IMR-90 (cell line): ENCODE measurements at regions not wholly inside any gene's neighbourhood (a gene's known extent, or its start where the extent isn't known, plus 50 kb on each side); places are given as distances from the start of the nearest gene placed in this dataset.

Source experiments
- ATAC-seq: fragments of 200-7000 bp; cut with Tn5 transposase; 2 replicates; pipeline ENCODE4 v1.9.1; 2020; ENCODE audit warnings: low read depth, mild to moderate bottlenecking, moderate library complexity
- BruUV-seq: library from RNA; stranded (reverse); fragments of 400-500 nt; replicated peaks from 2 replicates; lab custom pipeline; 2021; lab: Mats Ljungman, UMichigan
- CTCF ChIA-PET: fragments of 300-600 bp; formaldehyde crosslinking; extraction: SDS; loops from one replicate; lab custom pipeline; 2021; ENCODE audit warnings: antibody characterized with exemption; lab: Yijun Ruan, JAX
- POLR2A ChIA-PET: fragments of 300-600 bp; sonication (Branson Sonifier 250); formaldehyde crosslinking; loops from one replicate; lab custom pipeline; 2022; ENCODE audit warnings: antibody characterized with exemption; ENCODE audit not compliant: unreplicated experiment; lab: Charles Lee
- DNase-seq: peaks from one replicate; pipeline ENCODE4 v3.0.0; 2013
- H2AFZ ChIP-seq: replicated peaks from 2 replicates; pipeline ENCODE3; 2013; ENCODE audit warnings: low read length, mild to moderate bottlenecking; ENCODE audit not compliant: poor library complexity
- H2AK5ac ChIP-seq: 2 replicates; pipeline ENCODE4 v1.6.1; 2013; ENCODE audit warnings: low read depth, low read length, inconsistent platforms
- H2AK9ac ChIP-seq: replicated peaks from 2 replicates; pipeline ENCODE3; 2013; ENCODE audit warnings: mild to moderate bottlenecking, low read depth, low read length, moderate library complexity; ENCODE audit not compliant: poor library complexity
- H2BK120ac ChIP-seq: 2 replicates; pipeline ENCODE4 v1.6.1; 2013; ENCODE audit warnings: low read depth, low read length, inconsistent platforms
- H2BK15ac ChIP-seq: 3 replicates; pipeline ENCODE4 v1.6.1; 2013; ENCODE audit warnings: low read depth, low read length, inconsistent platforms
- H2BK20ac ChIP-seq: 2 replicates; pipeline ENCODE4 v1.6.1; 2013; ENCODE audit warnings: low read depth, mild to moderate bottlenecking, inconsistent platforms, low read length, moderate library complexity
- H2BK5ac ChIP-seq: 2 replicates; pipeline ENCODE4 v1.6.1; 2013; ENCODE audit warnings: mild to moderate bottlenecking, low read depth, low read length, inconsistent platforms; ENCODE audit not compliant: poor library complexity, severe bottlenecking
- H3K14ac ChIP-seq: replicated peaks from 2 replicates; pipeline ENCODE4 v1.6.1; 2013; ENCODE audit warnings: low read depth, low read length, inconsistent platforms
- H3K18ac ChIP-seq: 2 replicates; pipeline ENCODE4 v1.6.1; 2013; ENCODE audit warnings: low read depth, low read length, control low read depth
- H3K23ac ChIP-seq: 2 replicates; pipeline ENCODE4 v1.6.1; 2013; ENCODE audit warnings: low read depth, low read length, inconsistent platforms
- H3K27ac ChIP-seq: 2 replicates; pipeline ENCODE4 v1.5.1; 2013; ENCODE audit warnings: mild to moderate bottlenecking, control low read depth, low read length; ENCODE audit not compliant: insufficient read depth
- H3K27me3 ChIP-seq: 2 replicates; pipeline ENCODE4 v1.6.1; 2013; ENCODE audit warnings: low read length; ENCODE audit not compliant: control insufficient read depth, insufficient read depth
- H3K36me3 ChIP-seq: 2 replicates; pipeline ENCODE4 v1.6.1; 2013; ENCODE audit warnings: low read length, mixed read lengths; ENCODE audit not compliant: control insufficient read depth, insufficient read depth
- H3K4ac ChIP-seq: 2 replicates; pipeline ENCODE4 v1.6.1; 2013; ENCODE audit warnings: low read depth, low read length, inconsistent platforms
- H3K4me1 ChIP-seq: 2 replicates; pipeline ENCODE4 v1.6.1; 2013; ENCODE audit warnings: low read length, mixed read lengths; ENCODE audit not compliant: control insufficient read depth, insufficient read depth
- H3K4me2 ChIP-seq: 2 replicates; pipeline ENCODE4 v1.6.1; 2013; ENCODE audit warnings: low read depth, mild to moderate bottlenecking, control low read depth, low read length, moderate library complexity
- H3K4me3 ChIP-seq: 2 replicates; pipeline ENCODE4 v1.5.1; 2013; ENCODE audit warnings: low read depth, mild to moderate bottlenecking, control low read depth, low read length, moderate library complexity; ENCODE audit not compliant: insufficient read depth
- H3K56ac ChIP-seq: 2 replicates; pipeline ENCODE4 v1.6.1; 2013; ENCODE audit warnings: low read length, inconsistent platforms; ENCODE audit not compliant: insufficient read depth; ENCODE audit errors: extremely low read depth
- H3K79me1 ChIP-seq, 2 experiments: 2 replicates each; pipeline ENCODE4 v1.6.1; 2013; ENCODE audit warnings: low read length in 2 of 2, inconsistent platforms in 1 of 2, low read depth in 1 of 2
- H3K9ac ChIP-seq: 2 replicates; pipeline ENCODE4 v1.6.1; 2013; ENCODE audit warnings: low read depth, low read length, control low read depth
- H3K9me1 ChIP-seq: 2 replicates; pipeline ENCODE4 v1.6.1; 2013; ENCODE audit warnings: low read length, inconsistent platforms; ENCODE audit not compliant: insufficient read depth
- H3K9me3 ChIP-seq: 2 replicates; pipeline ENCODE4 v1.6.1; 2013; ENCODE audit warnings: low read length; ENCODE audit not compliant: control insufficient read depth, insufficient read depth
- H4K20me1 ChIP-seq: 2 replicates; pipeline ENCODE4 v1.6.1; 2013; ENCODE audit warnings: low read length, inconsistent platforms; ENCODE audit not compliant: insufficient read depth
- H4K5ac ChIP-seq: 2 replicates; pipeline ENCODE4 v1.6.1; 2013; ENCODE audit warnings: mild to moderate bottlenecking, low read depth, low read length, control low read depth
- H4K8ac ChIP-seq, 2 experiments: 2 replicates each; pipeline ENCODE4 v1.6.1; 2013; ENCODE audit warnings: low read depth in 2 of 2, low read length in 2 of 2, control low read depth in 1 of 2, inconsistent platforms in 1 of 2
- H4K91ac ChIP-seq: 2 replicates; pipeline ENCODE4 v1.6.1; 2013; ENCODE audit warnings: low read depth, low read length, inconsistent platforms; ENCODE audit not compliant: insufficient read depth
- CHD1 ChIP-seq: IDR thresholded peaks from 2 replicates; pipeline ENCODE4 v1.6.1; 2012; ENCODE audit warnings: low read depth, low read length, improper control_type of control experiment
- MAFK ChIP-seq: IDR thresholded peaks from 2 replicates; pipeline ENCODE4 v1.6.1; 2012; ENCODE audit warnings: low read depth, low read length, improper control_type of control experiment
- NFE2L2 ChIP-seq: fragments of 150-350 bp; IDR thresholded peaks from 2 replicates; pipeline ENCODE4 v1.6.1; 2016; ENCODE audit warnings: low read depth, mild to moderate bottlenecking, low read length
- RFX5 ChIP-seq: IDR thresholded peaks from 2 replicates; pipeline ENCODE4 v1.8.0; 2012; ENCODE audit warnings: low read depth, mild to moderate bottlenecking, low read length, moderate library complexity
- WGBS, 2 experiments: methylation state at CpG; one replicate each; pipeline versions ENCODE4 v1.1.5 to v1.1.7; 2013; ENCODE audit warnings: missing lambda C conversion rate in 2 of 2; ENCODE audit not compliant: insufficient read length in 1 of 2; ENCODE audit errors: extremely low coverage in 2 of 2; 5-methylcytosine and 5-hydroxymethylcytosine counted together
- dilution Hi-C: fragments of 300-500 bp; cut with HindIII; formaldehyde crosslinking; loops from one replicate; pipeline ENCODE4 v1.14.3; 2018; ENCODE audit warnings: low sequenced_read_pairs; ENCODE audit not compliant: unreplicated experiment
- in situ Hi-C: fragments of 300-500 bp; cut with MboI; formaldehyde crosslinking; loops from 3 replicates; pipeline ENCODE4 v1.14.3; 2019; ENCODE audit warnings: low sequenced_read_pairs, inconsistent platforms, mixed read lengths
- intact Hi-C: fragments of 100-400 bp; cut with micrococcal nuclease; formaldehyde crosslinking; loops from 2 replicates; pipeline ENCODE4 v1.10.0; 2022

DNA sequence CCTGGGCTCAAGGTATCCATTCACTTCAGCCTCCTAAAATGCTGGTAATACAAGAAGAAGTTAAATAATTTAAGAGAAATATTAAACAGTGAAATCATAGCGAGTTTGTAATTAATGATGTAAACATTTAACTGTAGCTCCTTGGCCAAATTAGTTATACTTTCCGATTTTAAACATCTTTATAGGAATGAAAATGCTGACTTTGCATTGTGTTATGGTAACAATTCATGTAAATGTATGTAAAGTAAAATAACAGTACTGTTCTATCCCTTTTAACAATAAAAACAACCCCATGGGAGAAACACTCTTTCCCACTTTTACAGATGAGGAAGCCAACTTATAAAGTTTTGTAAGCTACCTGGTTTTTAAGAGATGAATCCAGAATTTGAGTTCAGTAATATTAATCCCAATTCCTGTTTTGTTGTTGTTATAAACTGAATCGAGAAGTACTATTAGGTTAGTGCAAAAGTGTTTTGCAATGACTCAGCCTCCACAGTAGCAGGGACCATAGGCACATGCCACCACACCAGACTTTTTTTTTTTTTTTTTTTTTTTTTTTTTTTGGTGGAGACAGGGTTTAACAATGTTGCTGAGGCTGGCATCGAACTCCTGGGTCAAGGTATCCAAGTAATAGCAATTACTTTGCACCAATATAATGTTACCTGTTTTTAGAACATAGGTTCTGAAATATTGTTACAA, 1360.4 kb downstream of the BRINP3 start:
- no peaks in the 10 kb centered on the region for H3K9me1 ChIP-seq
- intact Hi-C loops (no loop called here), dilution Hi-C loops (no loop called here), in situ Hi-C loops (no loop called here)
- H3K4me2 ChIP-seq: no peak overlapping the region
- no peak overlapping the region for H2BK5ac ChIP-seq
- H3K56ac ChIP-seq: no peak overlapping the region
- no peak overlapping the region for H2BK20ac ChIP-seq
- H3K36me3 ChIP-seq: no peaks in the 10 kb centered on the region
- no peak overlapping the region for H4K8ac ChIP-seq
- H3K18ac ChIP-seq: no peak overlapping the region
- no peak overlapping the region for H4K5ac ChIP-seq
- H2AFZ ChIP-seq: no peak overlapping the region
- no peak overlapping the region for H3K9ac ChIP-seq
- TF ChIP-seq CHD1: no peak
- TF ChIP-seq MAFK: peak; percentile 94
- no peak for TF ChIP-seq RFX5
- TF ChIP-seq NFE2L2: no peak
- H3K23ac ChIP-seq: no peak overlapping the region
- CTCF ChIA-PET: no interaction called here
- H3K9me3 ChIP-seq: no peaks in the 10 kb centered on the region
- H3K14ac ChIP-seq: no peak overlapping the region
- DNase-seq (no peak), ATAC-seq (no peak)
- H3K4me3 ChIP-seq: no peak overlapping the region
- H2BK15ac ChIP-seq: no peak overlapping the region
- H3K79me1 ChIP-seq: no peaks in the 10 kb centered on the region
- no peak overlapping the region for H2BK120ac ChIP-seq
- WGBS, 2 experiments: no CpG with 5 or more reads among the region's 4 CpGs
- H4K20me1 ChIP-seq: no peaks in the 10 kb centered on the region
- no peak overlapping the region for H4K91ac ChIP-seq
- no peak overlapping the region for H2AK9ac ChIP-seq
- POLR2A ChIA-PET: no interaction called here
- no peaks in the 10 kb centered on the region for H3K4me1 ChIP-seq
- BruUV-seq: no TSS peak
- H2AK5ac ChIP-seq: no peak overlapping the region
- no peaks in the 10 kb centered on the region for H3K27me3 ChIP-seq
- no peak overlapping the region for H3K4ac ChIP-seq
- H3K27ac ChIP-seq: no peak overlapping the region
